Dendritic cell treated with granulocyte-macrophage colony-stimulating factor and Interleukin-4, amounts not matched to agents 40 ng/mL and 50 ng/mL, for 4 days (primary cell): ENCODE measurements at regions not wholly inside any gene's neighbourhood (a gene's known extent, or its start where the extent isn't known, plus 50 kb on each side); places are given as distances from the start of the nearest gene placed in this dataset.
"Not testable (repeated sequence)": the region's sequence is repeated elsewhere in the genome, so short reads cannot be mapped to it uniquely, and the experiment has no call there.

Experiments
- H3K27ac Mint-ChIP-seq: one replicate; pipeline ENCODE4 v1.8.0; 2022; ENCODE audit warnings: mild to moderate bottlenecking, mixed read lengths
- H3K27me3 Mint-ChIP-seq: one replicate; pipeline ENCODE4 v1.8.0; 2022; ENCODE audit warnings: mild to moderate bottlenecking, mixed read lengths
- H3K36me3 Mint-ChIP-seq: one replicate; pipeline ENCODE4 v1.8.0; 2022; ENCODE audit warnings: low read depth, mixed read lengths
- H3K4me1 Mint-ChIP-seq: one replicate; pipeline ENCODE4 v1.8.0; 2022; ENCODE audit warnings: low read depth, mixed read lengths
- H3K4me3 Mint-ChIP-seq: one replicate; pipeline ENCODE4 v1.8.0; 2022; ENCODE audit warnings: mild to moderate bottlenecking, moderate library complexity, mixed read lengths
- H3K9me3 Mint-ChIP-seq: one replicate; pipeline ENCODE4 v1.8.0; 2022; ENCODE audit warnings: mixed read lengths
- intact Hi-C: fragments of 100-400 bp; cut with micrococcal nuclease; formaldehyde crosslinking; loops from one replicate; pipeline ENCODE4 v1.15.0; 2022

DNA sequence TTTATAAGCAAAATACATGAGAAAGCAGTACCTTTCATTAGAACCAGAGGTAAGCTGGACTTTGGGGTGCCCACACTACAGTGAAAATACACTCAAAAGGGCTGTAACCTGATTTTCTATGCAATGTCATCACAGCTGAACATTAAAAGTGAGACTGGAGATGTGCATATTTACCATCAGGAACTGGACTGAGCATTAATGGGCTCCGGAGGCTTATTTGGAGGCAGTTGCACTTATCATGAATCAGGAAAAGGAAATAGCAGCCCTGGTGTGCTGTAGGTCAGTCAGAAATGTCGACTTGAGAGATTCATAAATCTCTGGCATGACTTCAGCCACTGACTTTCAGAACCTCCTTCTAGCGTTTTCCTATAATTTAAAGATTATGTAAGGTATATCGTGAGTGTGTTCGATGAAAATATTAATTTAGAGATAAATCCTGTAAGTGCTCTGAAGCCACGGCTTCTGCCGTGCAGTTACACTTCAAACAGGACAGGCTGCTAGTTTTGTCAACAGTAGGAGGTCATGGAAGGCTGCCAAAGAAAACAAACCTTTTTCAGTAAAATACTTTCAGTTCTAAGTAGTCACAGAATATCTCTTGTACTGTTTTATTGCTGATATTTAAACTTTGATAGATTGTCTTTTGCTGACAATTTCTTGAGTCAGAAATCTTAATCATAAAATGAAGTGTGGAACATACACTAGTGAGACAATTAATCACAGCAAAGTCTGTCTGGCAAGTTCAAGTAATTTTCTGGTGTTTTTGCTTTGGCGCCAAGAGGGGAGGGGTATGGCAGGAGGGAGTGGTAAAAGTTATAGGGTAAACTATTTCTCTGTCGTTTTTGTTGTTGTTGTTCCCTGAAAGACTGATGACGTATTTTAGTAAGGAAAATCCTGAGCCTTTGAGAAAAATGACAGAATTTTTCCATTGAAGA is 939.7 kb downstream of the NR2F1-AS1 start:
- Mint-ChIP-seq H3K27me3 (no peaks in the 10 kb centered on the region), H3K4me1 (no peaks in the 10 kb centered on the region), H3K9me3 (no peaks in the 10 kb centered on the region), H3K4me3 (no peak overlapping the region), H3K27ac (no peak overlapping the region), H3K36me3 (no peaks in the 10 kb centered on the region)
- intact Hi-C loops: no loop called here

DNA sequence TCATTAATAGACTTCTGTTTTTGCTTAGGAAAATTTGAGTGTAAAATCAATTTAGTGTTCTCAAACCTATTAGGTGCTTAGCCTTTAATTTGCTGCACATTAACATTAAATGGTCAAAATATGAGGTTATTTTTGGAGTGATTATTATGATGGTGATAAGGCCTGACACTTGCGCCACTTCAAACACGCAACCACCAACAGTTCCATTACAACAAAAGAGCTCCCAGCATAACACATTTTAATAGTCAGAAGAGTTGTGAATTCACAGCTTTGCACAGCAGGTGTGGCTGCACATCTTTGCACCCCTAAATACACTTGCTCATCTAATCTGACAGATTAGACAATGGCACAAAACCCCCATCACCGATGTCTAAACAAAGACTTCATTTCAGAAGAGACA is 940.7 kb downstream of the NR2F1-AS1 start:
- no peaks in the 10 kb centered on the region for H3K27me3 Mint-ChIP-seq
- H3K4me3 Mint-ChIP-seq: no peak overlapping the region
- H3K36me3 Mint-ChIP-seq: no peaks in the 10 kb centered on the region
- no peak overlapping the region for H3K27ac Mint-ChIP-seq
- intact Hi-C loops: no loop called here
- no peaks in the 10 kb centered on the region for H3K9me3 Mint-ChIP-seq
- H3K4me1 Mint-ChIP-seq: no peaks in the 10 kb centered on the region

DNA sequence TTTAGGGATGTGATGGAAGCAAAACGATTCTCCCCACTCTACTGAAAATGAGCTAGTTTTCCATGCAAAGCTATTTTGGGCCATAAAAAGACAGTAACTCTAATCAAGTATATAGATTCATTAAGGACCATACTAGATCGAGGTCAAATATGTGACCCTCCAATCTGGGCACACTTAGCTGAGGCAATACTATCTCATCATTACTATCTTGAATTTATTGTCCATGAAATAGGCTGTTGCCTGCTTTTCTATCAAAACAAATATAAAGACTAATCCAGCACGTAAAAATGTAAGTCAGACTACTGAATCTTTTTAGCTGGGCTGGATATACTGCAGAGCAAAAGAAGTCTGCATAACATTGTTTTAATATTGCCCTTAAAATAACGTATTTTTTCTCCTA is 943.1 kb downstream of the NR2F1-AS1 start:
- H3K4me3 Mint-ChIP-seq: no peak overlapping the region
- H3K36me3 Mint-ChIP-seq: no peaks in the 10 kb centered on the region
- no peaks in the 10 kb centered on the region for H3K4me1 Mint-ChIP-seq
- H3K27ac Mint-ChIP-seq: no peak overlapping the region
- peaks cover 9% of the 10 kb centered on the region for H3K9me3 Mint-ChIP-seq
- H3K27me3 Mint-ChIP-seq: no peaks in the 10 kb centered on the region
- intact Hi-C loops: no loop called here

DNA sequence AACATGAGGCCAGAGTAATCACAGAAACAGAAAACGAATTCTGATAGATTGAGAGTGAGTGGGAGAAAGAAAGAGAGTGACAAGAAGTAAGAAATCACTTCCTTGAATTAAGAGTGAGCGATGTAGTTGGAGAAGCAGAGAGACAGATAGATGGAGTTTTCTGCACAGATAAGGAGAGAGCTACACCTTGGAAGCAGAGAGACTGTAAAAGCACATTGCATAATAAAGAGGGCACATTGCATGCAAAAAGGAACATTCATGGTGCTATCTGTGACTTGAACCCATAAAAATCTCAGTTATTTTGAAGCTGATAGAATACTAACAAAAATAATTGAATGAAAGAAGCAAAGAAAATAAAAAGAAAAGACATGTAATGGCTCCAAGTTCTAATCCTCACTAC is 943.8 kb downstream of the NR2F1-AS1 start:
- Mint-ChIP-seq H3K4me3 (no peak overlapping the region), H3K9me3 (peaks cover 13% of the 10 kb centered on the region), H3K27ac (no peak overlapping the region), H3K36me3 (no peaks in the 10 kb centered on the region), H3K4me1 (no peaks in the 10 kb centered on the region), H3K27me3 (no peaks in the 10 kb centered on the region)
- intact Hi-C loops: no loop called here

DNA sequence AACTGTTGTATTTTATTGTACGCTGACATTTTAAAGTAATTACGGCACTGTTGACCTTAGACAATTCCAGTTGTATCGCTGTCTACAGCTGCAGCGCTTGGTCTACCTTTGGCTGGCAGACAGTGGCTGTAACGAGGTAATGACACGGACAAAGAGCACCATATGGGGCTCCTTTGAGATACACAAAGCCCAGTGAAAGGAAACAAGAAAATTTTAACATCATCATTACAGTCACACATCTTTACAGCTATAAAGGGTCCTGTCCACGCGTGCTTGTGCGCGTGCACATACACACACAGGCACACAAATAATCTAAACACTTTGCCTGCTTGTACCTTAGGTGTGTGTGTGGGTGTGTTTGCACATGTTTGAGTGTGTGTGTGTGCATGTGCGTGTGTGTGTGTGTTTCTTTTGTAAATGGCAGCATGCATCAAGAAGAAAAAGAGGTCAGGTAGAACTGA is 946.0 kb downstream of the NR2F1-AS1 start:
- no peaks in the 10 kb centered on the region for H3K4me1 Mint-ChIP-seq
- intact Hi-C loops: no loop called here

DNA sequence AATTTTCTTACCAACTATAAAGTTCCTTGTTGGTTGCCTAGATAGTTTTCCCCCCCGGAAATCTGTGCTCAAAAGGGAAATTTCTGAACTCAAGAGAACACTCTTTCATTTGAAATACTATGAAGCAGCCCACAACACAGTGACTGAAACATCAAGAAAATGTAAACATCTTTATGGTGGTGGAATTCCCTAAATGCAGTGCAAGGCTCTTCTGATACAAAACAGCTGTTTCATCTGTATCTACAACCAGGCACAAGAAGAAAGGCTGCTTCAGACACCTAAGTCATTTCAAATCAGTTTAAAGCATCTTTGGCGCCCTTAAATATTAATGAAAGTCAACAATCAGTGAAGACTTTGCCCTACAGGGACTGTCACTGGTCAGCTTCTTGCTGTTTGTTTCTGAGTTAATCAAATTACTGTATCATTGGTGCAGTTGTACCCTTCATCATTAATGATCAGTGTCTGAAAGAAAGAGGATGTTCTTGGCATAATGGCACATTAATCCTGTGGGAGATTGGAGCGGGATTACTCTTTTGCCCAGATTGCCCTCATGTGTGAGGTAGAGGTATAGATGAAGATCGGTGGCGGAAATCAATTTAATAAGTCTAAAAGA is 947.0 kb downstream of the NR2F1-AS1 start:
- intact Hi-C loops: no loop called here
- no peak overlapping the region for H3K27ac Mint-ChIP-seq
- peaks cover 30% of the 10 kb centered on the region for H3K9me3 Mint-ChIP-seq
- H3K27me3 Mint-ChIP-seq: no peaks in the 10 kb centered on the region
- H3K36me3 Mint-ChIP-seq: no peaks in the 10 kb centered on the region
- no peak overlapping the region for H3K4me3 Mint-ChIP-seq
- H3K4me1 Mint-ChIP-seq: no peaks in the 10 kb centered on the region

More for the DNA sequence above, 946.0 kb downstream of the NR2F1-AS1 start:
- H3K27me3 Mint-ChIP-seq: no peaks in the 10 kb centered on the region
- H3K4me3 Mint-ChIP-seq: no peak overlapping the region
- H3K27ac Mint-ChIP-seq: no peak overlapping the region
- peaks cover 19% of the 10 kb centered on the region for H3K9me3 Mint-ChIP-seq
- H3K36me3 Mint-ChIP-seq: no peaks in the 10 kb centered on the region

DNA sequence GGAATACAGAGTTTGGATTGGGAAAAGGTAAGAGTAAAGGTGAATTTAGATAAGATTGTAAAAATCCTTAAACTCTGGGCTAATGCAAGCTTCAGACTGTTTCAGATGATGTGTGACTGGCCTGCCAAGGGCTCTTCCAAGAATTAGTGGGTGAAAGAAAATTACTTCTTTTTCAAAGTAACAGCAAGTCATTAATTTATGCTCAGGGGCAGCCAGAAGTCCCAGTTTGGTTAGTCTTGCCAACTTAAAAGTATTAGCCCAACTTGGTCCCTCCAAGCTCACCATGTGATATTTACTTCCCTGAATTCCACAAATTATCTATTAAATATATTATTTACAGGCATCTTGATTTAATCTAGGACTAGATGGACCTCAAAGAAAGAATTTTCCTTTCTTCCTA is 947.8 kb downstream of the NR2F1-AS1 start:
- H3K9me3 Mint-ChIP-seq: peaks cover 38% of the 10 kb centered on the region
- H3K4me3 Mint-ChIP-seq: no peak overlapping the region
- no peaks in the 10 kb centered on the region for H3K36me3 Mint-ChIP-seq
- H3K4me1 Mint-ChIP-seq: no peaks in the 10 kb centered on the region
- H3K27ac Mint-ChIP-seq: no peak overlapping the region
- no peaks in the 10 kb centered on the region for H3K27me3 Mint-ChIP-seq
- intact Hi-C loops: no loop called here

DNA sequence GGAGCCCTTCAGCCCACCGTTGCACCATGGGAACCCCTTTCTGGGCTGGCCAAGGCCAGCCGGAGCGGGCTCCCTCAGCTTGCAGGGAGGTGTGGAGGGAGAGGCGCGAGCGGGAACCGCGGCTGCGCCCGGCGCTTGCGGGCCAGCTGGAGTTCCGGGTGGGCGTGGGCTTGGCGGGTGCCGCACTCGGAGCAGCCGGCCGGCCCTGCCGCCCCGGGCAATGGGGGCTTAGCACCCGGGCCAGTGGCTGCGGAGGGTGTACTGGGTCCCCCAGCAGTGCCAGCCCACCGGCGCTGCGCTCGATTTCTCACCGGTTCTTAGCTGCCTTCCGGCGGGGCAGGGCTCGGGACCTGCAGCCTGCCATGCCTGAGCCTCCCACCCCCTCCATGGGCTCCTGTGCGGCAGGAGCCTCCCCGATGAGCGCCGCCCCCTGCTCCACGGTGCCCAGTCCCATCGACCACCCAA is 949.8 kb downstream of the NR2F1-AS1 start:
- H3K4me1 Mint-ChIP-seq, H3K27me3 Mint-ChIP-seq, intact Hi-C loops, H3K4me3 Mint-ChIP-seq, H3K27ac Mint-ChIP-seq, H3K36me3 Mint-ChIP-seq: not testable (repeated sequence)
- H3K9me3 Mint-ChIP-seq: peaks cover 40% of the 10 kb centered on the region

DNA sequence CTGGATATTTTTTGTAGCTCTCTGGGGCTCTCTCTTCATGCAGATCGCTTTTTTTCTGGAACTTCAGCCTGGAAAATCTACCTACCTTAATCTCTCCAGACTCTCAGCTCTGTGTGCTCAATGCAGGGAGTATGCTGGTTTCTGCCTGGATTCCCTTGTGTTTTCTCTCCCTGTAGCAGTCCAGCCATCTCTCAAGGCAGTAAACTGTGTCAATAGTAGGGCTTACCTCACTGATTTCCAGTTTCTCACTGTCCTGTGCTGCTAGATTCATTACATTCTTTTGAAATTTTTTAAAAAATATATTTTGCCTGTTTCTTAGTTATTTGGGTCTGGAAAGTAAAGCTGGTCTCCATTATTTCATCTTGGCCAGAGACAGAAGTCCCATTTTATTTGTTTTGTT is 951.4 kb downstream of the NR2F1-AS1 start:
- intact Hi-C loops: no loop called here
- Mint-ChIP-seq H3K27me3 (no peaks in the 10 kb centered on the region), H3K4me1 (no peaks in the 10 kb centered on the region), H3K9me3 (peaks cover 39% of the 10 kb centered on the region), H3K36me3 (no peaks in the 10 kb centered on the region), H3K4me3 (no peak overlapping the region), H3K27ac (no peak overlapping the region)

DNA sequence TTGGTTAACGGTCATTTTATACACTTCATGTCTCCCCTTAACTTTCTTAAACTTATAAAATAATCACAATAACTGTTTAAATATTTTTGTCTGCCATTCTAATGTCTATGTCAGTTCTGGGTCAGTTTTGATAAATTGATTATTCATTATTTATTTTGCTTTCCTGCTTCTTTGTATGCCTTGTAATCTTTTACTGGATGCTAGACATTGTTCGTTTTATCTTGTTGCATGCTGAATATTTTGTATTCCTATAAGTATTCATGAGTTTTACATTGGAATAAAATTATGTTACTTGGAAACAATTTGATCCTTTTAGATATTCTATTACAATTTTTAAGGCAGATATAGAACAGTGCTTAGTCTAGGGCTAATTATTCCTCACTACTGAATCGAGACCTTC is 952.0 kb downstream of the NR2F1-AS1 start:
- Mint-ChIP-seq H3K9me3 (peaks cover 33% of the 10 kb centered on the region), H3K27ac (no peak overlapping the region), H3K4me1 (no peaks in the 10 kb centered on the region), H3K4me3 (no peak overlapping the region), H3K36me3 (no peaks in the 10 kb centered on the region), H3K27me3 (no peaks in the 10 kb centered on the region)
- intact Hi-C loops: no loop called here

DNA sequence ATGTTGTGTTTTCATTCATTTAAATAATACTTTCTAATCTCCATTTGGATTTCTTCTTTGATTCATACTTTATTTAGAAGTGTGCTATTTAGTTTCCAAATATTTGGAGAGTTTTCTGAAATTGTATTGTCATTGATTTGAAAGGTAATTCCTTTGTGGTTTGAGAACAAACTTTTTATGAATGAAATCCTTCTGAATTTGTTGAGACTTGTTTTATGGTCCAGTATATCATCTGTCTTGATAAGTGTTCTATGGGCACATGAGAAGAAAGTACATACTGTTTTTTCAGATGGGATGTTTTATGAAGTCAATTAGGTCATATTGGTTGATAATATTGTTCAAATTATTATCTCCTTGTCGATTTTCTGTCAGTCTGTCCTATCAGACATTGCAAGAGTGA is 953.8 kb downstream of the NR2F1-AS1 start:
- Mint-ChIP-seq H3K36me3 (no peaks in the 10 kb centered on the region), H3K27ac (no peak overlapping the region), H3K4me1 (no peaks in the 10 kb centered on the region), H3K4me3 (no peak overlapping the region), H3K9me3 (peaks cover 37% of the 10 kb centered on the region), H3K27me3 (no peaks in the 10 kb centered on the region)
- intact Hi-C loops: no loop called here

DNA sequence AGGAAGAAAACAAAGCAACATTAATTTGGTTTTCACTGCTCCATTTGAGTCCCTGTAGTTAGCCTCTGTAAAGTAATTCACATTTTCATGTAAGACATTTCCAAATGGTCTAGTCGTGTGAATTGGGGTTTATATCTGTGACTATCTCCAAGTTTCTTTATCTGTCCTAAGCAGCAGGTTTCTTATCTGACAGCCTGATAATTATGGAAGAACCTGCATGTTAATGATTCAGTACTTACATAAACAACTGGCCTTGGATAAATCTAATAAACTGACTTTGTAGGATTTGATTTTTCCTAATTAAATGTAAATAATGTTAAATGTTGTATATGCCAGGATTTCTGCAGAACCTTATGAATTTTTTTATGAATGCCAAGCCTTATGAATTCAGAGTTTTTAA is 964.9 kb downstream of the NR2F1-AS1 start:
- Mint-ChIP-seq H3K4me3 (no peak overlapping the region), H3K27me3 (no peaks in the 10 kb centered on the region), H3K27ac (no peak overlapping the region), H3K4me1 (no peaks in the 10 kb centered on the region), H3K9me3 (peaks cover 17% of the 10 kb centered on the region), H3K36me3 (no peaks in the 10 kb centered on the region)
- intact Hi-C loops: no loop called here

DNA sequence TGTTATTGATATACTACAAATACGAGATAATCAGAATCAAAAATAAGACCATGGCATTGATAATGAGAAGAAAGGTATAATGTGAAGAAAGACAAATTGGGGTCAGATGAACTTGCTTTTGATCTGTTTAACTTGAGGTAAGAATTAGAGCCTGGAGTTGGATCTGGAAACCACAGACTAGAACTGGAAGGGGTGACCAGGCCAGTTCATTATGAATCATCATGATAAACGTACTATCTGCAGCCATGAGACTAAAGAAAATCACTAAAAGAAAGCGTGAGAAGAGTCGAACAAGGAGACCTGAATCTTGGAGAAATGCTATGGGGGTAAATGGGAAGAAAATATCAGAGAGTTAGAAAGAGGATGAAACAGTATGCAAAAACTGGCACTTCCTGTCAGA is 967.5 kb downstream of the NR2F1-AS1 start:
- Mint-ChIP-seq H3K9me3 (no peaks in the 10 kb centered on the region), H3K36me3 (no peaks in the 10 kb centered on the region), H3K4me1 (no peaks in the 10 kb centered on the region), H3K4me3 (no peak overlapping the region), H3K27me3 (no peaks in the 10 kb centered on the region), H3K27ac (no peak overlapping the region)
- intact Hi-C loops: no loop called here

DNA sequence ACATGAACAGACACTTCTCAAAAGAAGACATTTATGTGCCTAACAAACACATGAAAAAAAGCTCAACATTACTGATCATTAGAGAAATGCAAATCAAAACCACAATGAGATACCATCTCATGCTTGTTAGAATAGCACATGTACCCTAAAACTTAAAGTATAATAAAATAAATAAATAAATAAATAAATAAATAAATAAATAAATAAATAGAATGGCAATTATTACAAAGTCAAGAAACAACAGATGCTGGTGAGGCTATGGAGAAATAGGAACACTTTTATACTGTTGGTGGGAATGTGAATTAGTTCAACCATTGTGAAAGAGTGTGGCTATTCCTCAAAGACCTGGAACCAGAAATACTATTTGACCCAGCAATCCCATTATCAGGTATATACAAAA is 970.6 kb downstream of the NR2F1-AS1 start:
- H3K4me1 Mint-ChIP-seq, H3K4me3 Mint-ChIP-seq, H3K27me3 Mint-ChIP-seq, H3K9me3 Mint-ChIP-seq, H3K36me3 Mint-ChIP-seq, intact Hi-C loops, H3K27ac Mint-ChIP-seq: not testable (repeated sequence)
